ENCODE measurements at regions not wholly inside any gene's neighbourhood (a gene's known extent, or its start where the extent isn't known, plus 50 kb on each side); places are given as distances from the start of the nearest gene placed in this dataset.

GRCh38 chr9:108043585-108043984 lies 554.0 kb upstream of the KLF4 start:
- no peak overlapping the region for H3K9ac ChIP-seq (ENCODE audit: low read depth in 1 of 2, low read length in 2 of 2)
- 92% methylated on average over 1 of the region's 1 CpG for WGBS
- no peak overlapping the region for H3K27ac ChIP-seq (ENCODE audit: low read depth in 1 of 2, low read length in 2 of 2)
- no peaks in the 10 kb centered on the region for H3K4me1 ChIP-seq (ENCODE audit: control insufficient read depth in 4 of 4, insufficient read depth in 4 of 4, low read length in 3 of 4)
- no peak for DNase-seq (ENCODE audit: low spot score)
- H3K9me3 ChIP-seq (ENCODE audit: control insufficient read depth in 4 of 4, low read length in 3 of 4) = peaks cover 0 to 6% (median 4%) of the 10 kb centered on the region in 4 donors
- no peaks in the 10 kb centered on the region for H3K36me3 ChIP-seq (ENCODE audit: control insufficient read depth in 4 of 4, insufficient read depth in 3 of 4, low read depth in 1 of 4, low read length in 3 of 4)
- no peaks in the 10 kb centered on the region for H3K27me3 ChIP-seq (ENCODE audit: control insufficient read depth in 4 of 4, insufficient read depth in 4 of 4, low read length in 3 of 4)
- no peak for TF ChIP-seq RXRA (IDR thresholded peaks at IDR 0.05)
- TF ChIP-seq JUND (IDR thresholded peaks at IDR 0.05) = no peak
- TF ChIP-seq EGR1 (IDR thresholded peaks at IDR 0.05; ENCODE audit: low read depth in 2 of 2) = no peak
- no peak for TF ChIP-seq FOXA1 (IDR thresholded peaks at IDR 0.05)
- TF ChIP-seq REST (IDR thresholded peaks at IDR 0.05) = no peak
- no peak for TF ChIP-seq FOXA2 (IDR thresholded peaks at IDR 0.05)
- TF ChIP-seq GABPA (IDR thresholded peaks at IDR 0.05 in 1 of 2, conservative IDR thresholded peaks at IDR 0.05 in 1 of 2) = no peak
- TF ChIP-seq ATF3 (IDR thresholded peaks at IDR 0.05) = no peak
- TF ChIP-seq CTCF (IDR thresholded peaks at IDR 0.05; ENCODE audit: low read depth, low read length, missing input control) = no peak
- no peak for TF ChIP-seq TAF1 (conservative IDR thresholded peaks at IDR 0.05)
- no peak for TF ChIP-seq MAX (IDR thresholded peaks at IDR 0.05)
- no peak for TF ChIP-seq HNF4A (conservative IDR thresholded peaks at IDR 0.05)
- TF ChIP-seq HNF4G (IDR thresholded peaks at IDR 0.05) = no peak
- no peak for TF ChIP-seq RAD21 (IDR thresholded peaks at IDR 0.05)
- TF ChIP-seq ZBTB33 (IDR thresholded peaks at IDR 0.05) = no peak
- no peak for TF ChIP-seq YY1 (IDR thresholded peaks at IDR 0.05)
- TF ChIP-seq NR2F2 (IDR thresholded peaks at IDR 0.05) = no peak
- no peak for TF ChIP-seq SP1 (IDR thresholded peaks at IDR 0.05)
- no peak overlapping the region for H3K4me3 ChIP-seq (ENCODE audit: low read depth in 1 of 3, low read length in 3 of 3)
